ENCODE measurements at regions not wholly inside any gene's neighbourhood (a gene's known extent, or its start where the extent isn't known, plus 50 kb on each side); places are given as distances from the start of the nearest gene placed in this dataset.

- ATAC-seq (no peak), DNase-seq (ENCODE audit: low read depth, low spot score) (no peak)
- POLR2A ChIA-PET = no interaction called here
- H3K27me3 ChIP-seq (ENCODE audit: control insufficient read depth, insufficient read depth, low read length) = no peaks in the 10 kb centered on the region
- no peaks in the 10 kb centered on the region for H3K4me1 ChIP-seq (ENCODE audit: control insufficient read depth, insufficient read depth, low read length)
- in situ Hi-C loops (cut with HindIII; ENCODE audit: low pct_unique_long_range_greater_than_20kb, low sequenced_read_pairs) = no loop called here
- CTCF ChIA-PET = no interaction called here
- intact Hi-C loops (cut with micrococcal nuclease; ENCODE audit: unreplicated experiment) = no loop called here
- no peaks in the 10 kb centered on the region; the same call in 1 of the 2 replicates for H3K9me3 ChIP-seq (ENCODE audit: control insufficient read depth, insufficient read depth, low read depth, low read length)
- no TSS peak for BruUV-seq (replicated peaks)
- no peak overlapping the region for H3K4me3 ChIP-seq (ENCODE audit: low read depth in 2 of 2, low read length in 2 of 2)
- TF ChIP-seq, protein P1, sequence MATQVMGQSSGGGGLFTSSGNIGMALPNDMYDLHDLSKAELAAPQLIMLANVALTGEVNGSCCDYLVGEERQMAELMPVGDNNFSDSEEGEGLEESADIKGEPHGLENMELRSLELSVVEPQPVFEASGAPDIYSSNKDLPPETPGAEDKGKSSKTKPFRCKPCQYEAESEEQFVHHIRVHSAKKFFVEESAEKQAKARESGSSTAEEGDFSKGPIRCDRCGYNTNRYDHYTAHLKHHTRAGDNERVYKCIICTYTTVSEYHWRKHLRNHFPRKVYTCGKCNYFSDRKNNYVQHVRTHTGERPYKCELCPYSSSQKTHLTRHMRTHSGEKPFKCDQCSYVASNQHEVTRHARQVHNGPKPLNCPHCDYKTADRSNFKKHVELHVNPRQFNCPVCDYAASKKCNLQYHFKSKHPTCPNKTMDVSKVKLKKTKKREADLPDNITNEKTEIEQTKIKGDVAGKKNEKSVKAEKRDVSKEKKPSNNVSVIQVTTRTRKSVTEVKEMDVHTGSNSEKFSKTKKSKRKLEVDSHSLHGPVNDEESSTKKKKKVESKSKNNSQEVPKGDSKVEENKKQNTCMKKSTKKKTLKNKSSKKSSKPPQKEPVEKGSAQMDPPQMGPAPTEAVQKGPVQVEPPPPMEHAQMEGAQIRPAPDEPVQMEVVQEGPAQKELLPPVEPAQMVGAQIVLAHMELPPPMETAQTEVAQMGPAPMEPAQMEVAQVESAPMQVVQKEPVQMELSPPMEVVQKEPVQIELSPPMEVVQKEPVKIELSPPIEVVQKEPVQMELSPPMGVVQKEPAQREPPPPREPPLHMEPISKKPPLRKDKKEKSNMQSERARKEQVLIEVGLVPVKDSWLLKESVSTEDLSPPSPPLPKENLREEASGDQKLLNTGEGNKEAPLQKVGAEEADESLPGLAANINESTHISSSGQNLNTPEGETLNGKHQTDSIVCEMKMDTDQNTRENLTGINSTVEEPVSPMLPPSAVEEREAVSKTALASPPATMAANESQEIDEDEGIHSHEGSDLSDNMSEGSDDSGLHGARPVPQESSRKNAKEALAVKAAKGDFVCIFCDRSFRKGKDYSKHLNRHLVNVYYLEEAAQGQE (IDR thresholded peaks at IDR 0.05; ENCODE audit: insufficient read depth in 1 of 2, low read depth in 2 of 2, low read length in 1 of 2) = no peak
- no peak for TF ChIP-seq POLR2AphosphoS5 (IDR thresholded peaks at IDR 0.05; ENCODE audit: low read depth, low read length)
- H3K27ac ChIP-seq (ENCODE audit: low read length) = no peak overlapping the region
- H3K36me3 ChIP-seq (ENCODE audit: control insufficient read depth, insufficient read depth, low read length) = no peaks in the 10 kb centered on the region
Observed at GRCh38 chr7:137122145-137122544, 221.4 kb downstream of the PTN start.

GRCh38 chr7:137120690-137121089, 222.8 kb downstream of the PTN start:
- ChIA-PET POLR2A (no interaction called here), CTCF (no interaction called here)
- no peak for DNase-seq (ENCODE audit: low read depth, low spot score)
- no peaks in the 10 kb centered on the region; the same call in 1 of the 2 replicates for H3K9me3 ChIP-seq (ENCODE audit: control insufficient read depth, insufficient read depth, low read depth, low read length)
- BruUV-seq (replicated peaks) = no TSS peak
- no peaks in the 10 kb centered on the region for H3K4me1 ChIP-seq (ENCODE audit: control insufficient read depth, insufficient read depth, low read length)
- H3K27me3 ChIP-seq (ENCODE audit: control insufficient read depth, insufficient read depth, low read length) = no peaks in the 10 kb centered on the region
- intact Hi-C loops (cut with micrococcal nuclease; ENCODE audit: unreplicated experiment) = no loop called here
- in situ Hi-C loops (cut with HindIII; ENCODE audit: low pct_unique_long_range_greater_than_20kb, low sequenced_read_pairs) = no loop called here
- TF ChIP-seq TCF7L2 (IDR thresholded peaks at IDR 0.05; ENCODE audit: low read depth, low read length) (no peak), SIN3A (IDR thresholded peaks at IDR 0.05; ENCODE audit: borderline replicate concordance, insufficient read depth, low read depth, low read length) (no peak), POLR2AphosphoS5 (IDR thresholded peaks at IDR 0.05; ENCODE audit: low read depth, low read length) (no peak)
- TF ChIP-seq, protein P2, sequence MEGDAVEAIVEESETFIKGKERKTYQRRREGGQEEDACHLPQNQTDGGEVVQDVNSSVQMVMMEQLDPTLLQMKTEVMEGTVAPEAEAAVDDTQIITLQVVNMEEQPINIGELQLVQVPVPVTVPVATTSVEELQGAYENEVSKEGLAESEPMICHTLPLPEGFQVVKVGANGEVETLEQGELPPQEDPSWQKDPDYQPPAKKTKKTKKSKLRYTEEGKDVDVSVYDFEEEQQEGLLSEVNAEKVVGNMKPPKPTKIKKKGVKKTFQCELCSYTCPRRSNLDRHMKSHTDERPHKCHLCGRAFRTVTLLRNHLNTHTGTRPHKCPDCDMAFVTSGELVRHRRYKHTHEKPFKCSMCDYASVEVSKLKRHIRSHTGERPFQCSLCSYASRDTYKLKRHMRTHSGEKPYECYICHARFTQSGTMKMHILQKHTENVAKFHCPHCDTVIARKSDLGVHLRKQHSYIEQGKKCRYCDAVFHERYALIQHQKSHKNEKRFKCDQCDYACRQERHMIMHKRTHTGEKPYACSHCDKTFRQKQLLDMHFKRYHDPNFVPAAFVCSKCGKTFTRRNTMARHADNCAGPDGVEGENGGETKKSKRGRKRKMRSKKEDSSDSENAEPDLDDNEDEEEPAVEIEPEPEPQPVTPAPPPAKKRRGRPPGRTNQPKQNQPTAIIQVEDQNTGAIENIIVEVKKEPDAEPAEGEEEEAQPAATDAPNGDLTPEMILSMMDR (IDR thresholded peaks at IDR 0.05) = no peak
- TF ChIP-seq, protein P1 (IDR thresholded peaks at IDR 0.05; ENCODE audit: insufficient read depth in 1 of 2, low read depth in 2 of 2, low read length in 1 of 2) = no peak
- H3K27ac ChIP-seq (ENCODE audit: low read length) = no peak overlapping the region
- ATAC-seq = no peak
- no peak overlapping the region for H3K4me3 ChIP-seq (ENCODE audit: low read depth in 2 of 2, low read length in 2 of 2)
- no peaks in the 10 kb centered on the region for H3K36me3 ChIP-seq (ENCODE audit: control insufficient read depth, insufficient read depth, low read length)

All from Panc1 (cell line).